HG02798 (cell line): ENCODE measurements at regions not wholly inside any gene's neighbourhood (a gene's known extent, or its start where the extent isn't known, plus 50 kb on each side); places are given as distances from the start of the nearest gene placed in this dataset.
"Not testable (repeated sequence)": the region's sequence is repeated elsewhere in the genome, so short reads cannot be mapped to it uniquely, and the experiment has no call there.

Source experiments
- ATAC-seq: cut with Tn5 transposase; IDR thresholded peaks from one replicate; pipeline ENCODE4 v1.9.1; 2021; ENCODE audit warnings: mild to moderate bottlenecking; ENCODE audit not compliant: unreplicated experiment, poor library complexity

- no peak for ATAC-seq
Measured at GRCh38 chr3:187484547-187485295, 116.5 kb downstream of the RTP4 start.

GRCh38 chr3:187481426-187481825 is 113.2 kb downstream of the RTP4 start:
- ATAC-seq, result no peak

- ATAC-seq, result not testable (repeated sequence)
Measured at GRCh38 chr3:187475613-187476012, 107.4 kb downstream of the RTP4 start.

DNA sequence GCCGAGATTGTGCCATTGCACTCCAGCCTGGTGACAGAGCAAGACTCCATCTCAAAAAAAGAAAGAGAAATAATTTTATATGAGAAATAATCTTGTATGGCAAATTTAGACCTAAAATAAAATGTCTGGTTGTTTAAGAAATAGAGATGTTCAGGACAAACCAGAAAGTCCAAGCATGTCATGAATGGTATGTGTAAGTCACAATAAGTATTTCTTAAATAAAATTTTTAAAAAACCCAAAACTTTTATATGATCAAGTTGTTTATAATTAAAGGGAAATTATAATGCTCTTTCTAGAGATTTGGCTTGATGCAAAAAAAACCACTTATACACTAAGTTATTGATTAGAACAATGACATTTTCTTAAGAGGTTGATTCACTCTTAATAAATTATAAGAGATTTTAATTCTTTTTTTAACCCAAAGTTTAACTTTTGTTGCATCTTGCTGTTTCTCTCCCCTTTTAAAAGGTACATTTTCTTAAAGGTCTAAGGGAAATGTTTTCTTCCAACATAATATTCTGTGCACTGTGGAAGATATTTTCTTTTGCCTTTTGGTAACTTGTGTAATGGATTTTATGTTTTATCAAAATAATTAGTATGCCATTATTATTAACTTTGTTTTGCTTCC is 105.7 kb downstream of the RTP4 start:
- no peak for ATAC-seq

DNA sequence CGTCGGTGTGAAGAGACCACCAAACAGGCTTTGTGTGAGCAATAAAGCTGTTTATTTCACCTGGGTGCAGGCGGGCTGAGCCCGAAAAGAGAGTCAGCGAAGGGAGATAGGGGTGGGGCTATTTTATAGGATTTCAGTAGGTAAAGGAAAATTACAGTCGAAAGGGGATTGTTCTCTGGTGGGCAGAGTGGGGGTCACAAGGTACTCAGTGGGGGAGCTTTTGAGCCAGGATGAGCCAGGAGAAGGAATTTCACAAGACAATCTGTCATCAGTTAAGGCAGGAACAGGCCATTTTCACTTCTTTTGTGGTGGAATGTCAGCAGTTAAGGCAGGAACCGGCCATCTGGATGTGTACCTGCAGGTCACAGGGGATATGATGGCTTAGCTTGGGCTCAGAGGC is 98.1 kb downstream of the RTP4 start:
- not testable (repeated sequence) for ATAC-seq

DNA sequence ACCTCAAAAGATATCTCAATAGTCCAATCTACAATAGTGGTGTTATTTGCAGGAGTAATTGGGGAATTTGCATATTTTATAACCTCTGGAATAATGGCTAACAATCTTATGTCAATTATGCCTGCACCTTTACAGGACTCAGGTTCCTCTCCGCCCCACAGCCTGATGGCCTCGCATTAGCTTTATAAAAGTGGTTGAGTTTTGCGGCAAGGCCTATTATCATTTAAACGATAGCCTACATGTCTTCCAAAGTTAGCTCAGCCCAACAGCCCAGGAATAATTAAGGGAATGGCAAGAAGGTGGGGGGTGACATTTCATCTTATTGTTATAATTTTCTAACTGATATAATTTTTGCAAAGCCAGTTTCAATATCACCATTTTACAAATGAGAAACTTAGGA is 97.3 kb downstream of the RTP4 start:
- no peak for ATAC-seq

- no peak for ATAC-seq
Measured at GRCh38 chr3:187464682-187465081, 96.5 kb downstream of the RTP4 start.

- ATAC-seq, result no peak
Measured at GRCh38 chr3:187458921-187459320, 90.7 kb downstream of the RTP4 start.

DNA sequence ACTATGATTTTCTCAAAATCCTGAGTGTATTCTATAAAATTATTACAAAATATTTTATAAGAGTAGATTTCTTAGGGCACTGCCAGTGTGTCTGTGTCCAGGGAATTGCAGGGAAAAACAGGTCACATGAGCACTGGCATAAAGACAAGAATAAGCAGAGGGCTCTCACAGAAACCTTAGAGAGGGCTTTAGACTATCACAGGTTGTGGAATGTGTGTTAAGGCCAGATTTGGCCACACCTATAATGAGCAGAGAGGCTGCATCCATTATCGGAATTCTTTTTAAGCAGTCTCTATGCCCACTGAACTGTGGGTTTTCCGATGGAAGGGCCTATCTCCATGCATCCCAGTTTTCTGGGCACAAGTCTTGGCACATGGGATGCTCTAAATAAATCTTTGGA is 90.2 kb downstream of the RTP4 start:
- no peak for ATAC-seq

GRCh38 chr3:187456250-187456649 is 88.1 kb downstream of the RTP4 start:
- no peak for ATAC-seq

GRCh38 chr3:187454085-187454815 is 86.1 kb downstream of the RTP4 start:
- ATAC-seq, result no peak

DNA sequence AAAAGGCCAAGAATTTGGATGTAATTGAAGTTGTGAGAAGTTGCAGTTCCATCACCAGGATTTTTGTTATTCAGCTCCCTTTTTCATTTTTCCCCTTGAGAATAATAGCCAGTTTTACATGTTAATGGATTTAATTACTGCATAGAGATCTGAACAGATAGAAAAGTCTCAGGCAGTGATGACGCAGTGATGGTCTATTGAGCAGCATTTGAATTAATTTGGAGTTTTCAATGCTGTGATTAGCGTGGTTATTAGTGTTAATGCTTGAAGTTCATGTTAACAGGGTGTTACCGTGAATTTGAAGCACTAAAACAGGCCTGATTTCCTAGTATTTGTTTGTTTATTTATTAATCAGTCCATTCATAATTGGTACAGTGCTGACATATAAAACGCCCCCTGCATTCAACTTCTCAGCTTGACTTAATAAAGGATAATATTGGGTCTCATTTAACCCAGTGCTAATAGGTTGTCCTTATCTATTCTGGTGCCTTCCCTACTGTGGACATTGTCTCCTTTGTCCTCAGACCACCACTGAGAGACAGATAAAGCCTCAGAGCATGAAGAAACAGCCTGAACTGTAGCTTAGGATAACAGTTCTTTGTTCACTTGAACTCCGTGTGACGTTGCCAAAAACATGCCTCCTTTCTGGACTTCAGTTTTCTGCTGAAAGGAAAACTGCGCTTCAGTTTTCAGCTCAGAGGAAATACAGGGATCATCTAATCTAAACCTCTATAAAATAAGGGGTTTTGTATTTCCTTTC is 82.4 kb downstream of the RTP4 start:
- no peak for ATAC-seq

DNA sequence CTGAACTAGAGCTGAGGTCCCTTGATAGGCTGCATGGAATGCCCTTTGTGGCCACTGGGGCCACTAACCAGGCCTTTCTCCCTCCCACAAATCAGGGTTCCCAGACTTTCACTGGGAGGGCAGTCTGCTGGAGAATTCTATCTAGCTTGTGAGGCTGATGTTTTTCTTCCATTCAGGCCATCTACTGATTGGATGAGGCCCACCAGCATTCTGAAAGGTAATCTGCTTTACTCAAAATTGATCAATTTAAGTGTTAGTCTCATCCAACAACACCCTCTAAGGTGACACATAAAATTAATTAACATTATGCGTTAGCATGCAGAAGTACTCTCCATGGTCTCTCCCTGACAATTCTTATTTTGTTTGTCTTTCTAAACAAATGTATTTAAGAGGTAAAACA is 80.5 kb downstream of the RTP4 start:
- no peak for ATAC-seq

DNA sequence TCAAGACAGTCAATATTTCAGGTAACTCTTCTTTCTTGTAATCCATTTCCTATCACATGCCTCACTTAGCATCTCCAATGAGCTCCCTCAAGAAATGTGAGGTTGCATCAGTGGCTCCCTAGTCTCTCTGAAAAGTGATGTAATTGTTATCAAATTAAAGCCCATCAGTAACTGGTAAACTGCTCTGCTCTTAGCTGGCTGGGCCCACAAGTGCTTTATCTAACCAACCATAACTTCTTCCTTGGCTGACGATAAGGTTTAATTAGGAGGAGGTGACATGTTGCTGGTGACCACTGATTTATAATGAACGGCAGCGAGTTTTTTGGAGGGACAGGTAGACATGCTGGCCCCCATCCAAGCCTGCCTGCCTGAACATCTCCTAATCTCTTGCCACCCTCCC is 79.6 kb downstream of the RTP4 start:
- ATAC-seq, result no peak

DNA sequence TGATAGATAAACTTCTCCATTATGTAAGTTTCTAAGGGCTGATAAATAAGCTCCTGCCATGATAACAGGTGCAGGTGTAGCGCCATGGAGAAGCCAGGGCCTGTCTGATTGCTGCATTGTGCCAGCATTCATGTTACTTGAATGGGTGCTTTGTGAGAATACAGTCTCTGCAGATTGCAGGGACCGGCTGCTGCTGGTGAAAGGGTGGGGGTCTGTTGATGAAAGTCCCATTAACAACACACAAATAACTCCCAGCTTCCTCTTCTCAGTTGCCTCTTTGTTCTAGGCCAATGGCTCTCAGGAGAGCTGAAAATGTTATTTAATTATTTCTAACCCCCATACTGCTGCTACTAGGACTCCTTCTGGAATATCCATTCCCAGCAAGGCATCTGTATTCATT is 77.2 kb downstream of the RTP4 start:
- no peak for ATAC-seq

GRCh38 chr3:187434524-187434923 is 66.3 kb downstream of the RTP4 start:
- ATAC-seq, result no peak

GRCh38 chr3:187430576-187430975 is 62.4 kb downstream of the RTP4 start:
- no peak for ATAC-seq
